22Rv1 (cell line): ENCODE measurements at regions not wholly inside any gene's neighbourhood (a gene's known extent, or its start where the extent isn't known, plus 50 kb on each side); places are given as distances from the start of the nearest gene placed in this dataset.

ENCODE experiments used
- H3K27ac ChIP-seq: fragments of 450-650 bp; 2 replicates; pipeline ENCODE4 v1.5.1; 2017
- ZFX ChIP-seq: fragments of 450-650 bp; IDR thresholded peaks from 2 replicates; pipeline ENCODE4 v1.6.1; 2017; ENCODE audit warnings: antibody characterized with exemption, borderline replicate concordance
- TF ChIP-seq, protein P1 (sequence below): fragments of 450-650 bp; IDR thresholded peaks from 2 replicates; pipeline ENCODE4 v1.5.1; 2017; ENCODE audit warnings: mild to moderate bottlenecking

DNA sequence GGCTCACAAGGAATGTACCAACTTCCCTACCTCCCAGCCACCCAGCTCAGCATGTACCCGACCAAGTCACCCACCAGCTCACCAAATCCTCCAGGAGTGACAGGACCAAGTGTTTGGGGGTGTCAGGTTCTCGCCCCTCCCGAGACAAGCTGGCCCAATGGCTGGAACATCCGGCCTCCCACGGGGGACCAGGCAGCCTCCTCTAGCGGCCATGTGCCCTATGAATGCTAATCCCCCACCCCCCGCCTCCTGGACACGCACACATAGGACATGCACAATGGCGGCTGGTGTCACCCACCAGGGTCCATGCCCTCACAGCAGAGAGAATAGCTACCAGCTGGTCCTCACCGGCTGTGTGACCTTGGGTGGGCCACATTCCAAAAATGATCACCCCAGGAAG is 151.0 kb downstream of the MN1 start:
- TF ChIP-seq, protein P1, sequence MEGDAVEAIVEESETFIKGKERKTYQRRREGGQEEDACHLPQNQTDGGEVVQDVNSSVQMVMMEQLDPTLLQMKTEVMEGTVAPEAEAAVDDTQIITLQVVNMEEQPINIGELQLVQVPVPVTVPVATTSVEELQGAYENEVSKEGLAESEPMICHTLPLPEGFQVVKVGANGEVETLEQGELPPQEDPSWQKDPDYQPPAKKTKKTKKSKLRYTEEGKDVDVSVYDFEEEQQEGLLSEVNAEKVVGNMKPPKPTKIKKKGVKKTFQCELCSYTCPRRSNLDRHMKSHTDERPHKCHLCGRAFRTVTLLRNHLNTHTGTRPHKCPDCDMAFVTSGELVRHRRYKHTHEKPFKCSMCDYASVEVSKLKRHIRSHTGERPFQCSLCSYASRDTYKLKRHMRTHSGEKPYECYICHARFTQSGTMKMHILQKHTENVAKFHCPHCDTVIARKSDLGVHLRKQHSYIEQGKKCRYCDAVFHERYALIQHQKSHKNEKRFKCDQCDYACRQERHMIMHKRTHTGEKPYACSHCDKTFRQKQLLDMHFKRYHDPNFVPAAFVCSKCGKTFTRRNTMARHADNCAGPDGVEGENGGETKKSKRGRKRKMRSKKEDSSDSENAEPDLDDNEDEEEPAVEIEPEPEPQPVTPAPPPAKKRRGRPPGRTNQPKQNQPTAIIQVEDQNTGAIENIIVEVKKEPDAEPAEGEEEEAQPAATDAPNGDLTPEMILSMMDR, result no peak
- no peak for TF ChIP-seq ZFX
- no peak overlapping the region for H3K27ac ChIP-seq

DNA sequence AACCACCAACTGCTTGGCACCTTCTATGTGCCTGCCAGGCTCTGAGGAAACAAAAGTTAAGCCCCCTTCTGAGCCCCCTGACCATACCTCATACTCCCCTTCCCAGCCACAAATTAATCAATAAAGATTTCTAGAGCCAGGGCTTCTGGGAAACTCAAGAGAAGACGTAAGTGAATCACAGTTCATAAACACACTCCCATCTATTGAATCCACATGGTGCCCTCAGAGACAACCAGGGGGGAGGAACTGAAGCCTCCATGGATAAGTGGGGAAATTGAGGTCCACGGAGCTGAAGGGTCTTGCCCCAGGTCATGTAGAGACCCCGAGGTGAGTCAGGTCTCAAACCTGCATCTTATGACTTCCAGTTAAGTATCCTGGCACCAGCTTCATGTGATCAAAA is 150.6 kb downstream of the MN1 start:
- TF ChIP-seq ZFX, result no peak
- TF ChIP-seq, protein P1, result no peak

DNA sequence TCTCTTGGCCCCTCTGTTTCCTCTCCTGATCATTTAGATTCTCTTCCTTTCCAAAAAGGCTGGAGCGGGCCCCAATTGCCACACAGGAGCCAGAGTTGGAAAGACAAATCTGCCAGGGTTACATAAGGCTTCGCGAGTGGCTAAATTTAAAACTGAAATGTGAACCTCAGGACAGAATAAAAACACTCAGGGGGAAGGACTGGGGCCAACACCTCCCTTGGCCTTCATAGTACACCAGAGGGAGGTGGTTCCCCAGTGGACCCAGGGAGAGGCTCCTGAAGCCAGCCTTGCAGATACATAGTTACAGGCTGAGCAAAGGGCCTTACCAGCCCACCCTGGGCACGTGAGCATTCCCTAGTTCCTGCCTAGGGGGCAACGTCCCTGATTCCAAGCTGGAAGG is 150.1 kb downstream of the MN1 start:
- TF ChIP-seq ZFX, result no peak
- TF ChIP-seq, protein P1, result no peak
- H3K27ac ChIP-seq, result no peak overlapping the region

More for the DNA sequence above, 150.6 kb downstream of the MN1 start:
- H3K27ac ChIP-seq, result no peak overlapping the region

DNA sequence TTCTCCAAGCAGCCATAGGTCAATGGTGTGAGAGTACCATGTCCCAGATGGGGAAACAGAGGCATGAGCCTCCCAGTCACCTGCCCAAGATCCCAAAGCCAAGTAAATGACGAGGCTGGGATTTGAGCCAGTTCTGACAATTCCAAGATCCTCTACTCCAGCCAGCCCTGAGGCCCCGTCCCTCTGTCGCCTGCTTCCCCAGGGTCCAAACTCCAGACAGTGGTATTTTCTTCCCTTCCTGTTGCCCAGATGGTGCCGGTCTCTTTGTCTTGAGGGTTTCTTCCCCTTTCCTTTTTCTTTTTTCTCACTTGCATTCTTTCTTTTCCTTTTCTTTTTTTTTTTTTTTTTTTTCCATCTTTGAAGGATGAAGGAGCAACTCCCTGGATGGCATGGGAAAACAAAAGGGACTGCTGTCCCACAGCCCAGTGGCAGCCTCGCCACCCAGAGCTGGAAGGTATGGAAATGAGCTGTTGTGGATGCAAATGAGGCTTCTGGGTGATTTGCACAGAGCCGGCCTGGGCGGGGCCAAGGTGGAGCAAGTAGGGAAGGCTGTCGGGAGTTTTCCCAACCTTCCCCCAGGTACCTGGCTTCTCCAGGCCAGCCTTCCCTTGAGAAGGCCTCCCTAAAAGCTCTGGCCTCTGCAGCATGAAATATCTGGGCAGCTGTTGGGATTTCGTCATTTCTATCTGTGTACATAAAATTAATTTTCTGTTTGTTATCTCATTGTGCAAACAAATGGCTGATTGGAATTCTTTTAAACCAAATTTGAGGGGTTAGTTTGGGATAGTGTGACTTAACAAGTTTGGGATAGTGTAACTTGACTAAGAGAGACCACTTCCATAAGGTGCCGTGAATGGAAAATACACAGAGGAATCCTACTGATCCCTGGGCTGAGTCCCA is 146.8 kb downstream of the MN1 start:
- TF ChIP-seq, protein P1, result no peak
- no peak for TF ChIP-seq ZFX
- no peak overlapping the region for H3K27ac ChIP-seq

DNA sequence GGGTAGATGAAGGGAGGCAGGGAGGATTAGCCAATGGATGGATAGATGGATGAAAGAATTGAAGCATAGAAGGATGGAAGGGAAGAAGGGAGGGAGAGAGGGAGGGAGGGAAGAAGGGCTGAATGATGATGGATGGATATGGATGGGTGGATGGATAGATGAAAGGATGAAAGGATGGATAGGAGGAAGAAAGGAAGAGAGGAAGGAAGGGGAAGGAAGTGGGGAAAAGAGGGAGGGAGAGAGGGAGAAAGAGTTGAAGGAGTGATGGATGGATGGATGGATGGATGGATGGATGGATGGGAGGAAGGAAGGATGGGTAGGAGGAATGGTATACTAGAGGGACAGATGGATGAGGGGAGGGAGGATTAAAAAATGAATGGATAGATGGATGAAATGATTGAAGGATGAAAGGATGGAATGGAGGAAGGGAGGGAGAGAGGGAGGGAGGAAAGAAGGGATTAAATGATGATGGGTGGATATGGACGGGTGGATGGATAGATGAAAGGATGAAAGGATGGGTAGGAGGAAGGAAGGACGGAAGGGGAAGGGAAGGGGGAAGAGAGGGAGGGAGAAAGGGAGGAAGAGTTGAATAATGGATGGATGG is 145.9 kb downstream of the MN1 start:
- no peak for TF ChIP-seq ZFX
- TF ChIP-seq, protein P1, result no peak
- no peak overlapping the region for H3K27ac ChIP-seq

DNA sequence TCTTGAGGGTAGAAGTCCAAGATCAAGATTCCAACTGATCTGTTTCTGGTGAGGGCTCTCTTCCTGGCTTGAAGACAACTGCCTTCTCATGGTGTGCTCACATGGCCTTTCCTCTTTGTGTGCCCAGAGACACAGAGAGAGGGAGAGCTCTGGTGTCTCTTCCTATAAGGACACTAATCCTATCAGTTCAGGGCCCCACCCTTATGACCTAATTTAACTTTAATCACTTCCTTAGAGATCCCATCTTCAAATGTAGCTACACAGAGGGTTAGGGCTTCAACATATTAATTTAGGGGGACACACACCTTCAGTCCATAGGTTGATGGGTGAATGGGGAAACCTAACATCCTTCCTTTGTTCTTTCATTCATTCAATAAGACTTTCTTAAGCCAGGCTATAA is 144.6 kb downstream of the MN1 start:
- H3K27ac ChIP-seq, result no peak overlapping the region
- TF ChIP-seq, protein P1, result no peak
- TF ChIP-seq ZFX, result no peak

DNA sequence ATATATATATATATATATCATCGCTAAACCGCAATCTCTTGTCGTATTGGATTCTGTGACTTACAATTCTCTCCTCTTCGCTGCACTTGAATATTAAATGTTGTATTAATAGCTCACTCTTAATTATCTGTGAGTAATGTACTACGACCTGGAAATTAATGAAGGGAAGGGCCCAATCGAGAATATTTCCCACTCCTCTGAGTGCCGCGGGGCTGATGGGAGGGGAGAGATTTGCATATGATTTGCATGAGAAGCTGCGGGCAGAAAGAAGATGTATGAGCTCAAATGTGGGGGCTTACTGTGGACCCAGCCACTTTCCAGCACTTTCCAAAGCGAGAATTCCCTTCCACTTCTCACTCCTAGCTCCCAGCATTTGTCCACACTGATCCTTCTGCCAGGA is 141.2 kb downstream of the MN1 start:
- TF ChIP-seq, protein P1, result no peak
- H3K27ac ChIP-seq, result no peak overlapping the region
